H1 (cell line): ENCODE measurements at regions not wholly inside any gene's neighbourhood (a gene's known extent, or its start where the extent isn't known, plus 50 kb on each side); places are given as distances from the start of the nearest gene placed in this dataset.
A peak's percentile ranks its signal among the peaks of the same experiment; 100 is the strongest.

Experiments
- CTCF ChIA-PET: fragments of 300-600 bp; sonication (Branson Sonifier 250); formaldehyde crosslinking; loops from one replicate; lab custom pipeline; 2021; ENCODE audit not compliant: partially characterized antibody; lab: Charles Lee
- POLR2A ChIA-PET: fragments of 300-600 bp; sonication (Branson Sonifier 250); formaldehyde crosslinking; loops from one replicate; lab custom pipeline; 2021; ENCODE audit warnings: inconsistent platforms; ENCODE audit not compliant: partially characterized antibody; lab: Charles Lee
- DNase-seq, 2 experiments: peaks; one replicate each; pipeline versions ENCODE4 v3.0.0 to v3.0.0-alpha.2; 2010 to 2022; ENCODE audit warnings: low spot score in 2 of 2, low read depth in 1 of 2, mixed read lengths in 1 of 2
- FAIRE-seq: peaks from 2 replicates; lab custom pipeline; 2011; peaks lifted over from hg19 to GRCh38; lab: Jason Lieb, UNC
- H2AFZ ChIP-seq: 2 replicates; pipeline ENCODE4 v1.8.1; 2012; ENCODE audit warnings: low read length, inconsistent platforms
- H2AK5ac ChIP-seq: 2 replicates; pipeline ENCODE4 v1.6.1; 2013; ENCODE audit warnings: low read depth, low read length
- H2BK120ac ChIP-seq: replicated peaks from 2 replicates; pipeline ENCODE3; 2013; ENCODE audit warnings: low read depth, low read length, inconsistent platforms
- H2BK12ac ChIP-seq: 2 replicates; pipeline ENCODE4 v1.6.1; 2013; ENCODE audit warnings: low read depth, low read length
- H2BK15ac ChIP-seq: 2 replicates; pipeline ENCODE4 v1.6.1; 2013; ENCODE audit warnings: low read length
- H2BK20ac ChIP-seq: 2 replicates; pipeline ENCODE4 v1.6.1; 2013; ENCODE audit warnings: low read length
- H2BK5ac ChIP-seq: 2 replicates; pipeline ENCODE4 v1.6.1; 2013; ENCODE audit warnings: low read depth, low read length
- H3K14ac ChIP-seq: 2 replicates; pipeline ENCODE4 v1.6.1; 2013; ENCODE audit warnings: inconsistent platforms; ENCODE audit not compliant: insufficient read length
- H3K18ac ChIP-seq: 2 replicates; pipeline ENCODE4 v1.6.1; 2013; ENCODE audit warnings: low read length; ENCODE audit errors: extremely low read depth
- H3K23ac ChIP-seq: 2 replicates; pipeline ENCODE4 v1.6.1; 2013; ENCODE audit warnings: inconsistent platforms; ENCODE audit not compliant: insufficient read length
- H3K23me2 ChIP-seq: 2 replicates; pipeline ENCODE4 v1.6.1; 2013; ENCODE audit warnings: low read depth, low read length
- H3K27ac ChIP-seq: 2 replicates; pipeline ENCODE4 v1.6.1; 2011; ENCODE audit warnings: low read depth, low read length, inconsistent platforms
- H3K27me3 ChIP-seq, 4 experiments: replicated peaks in 1 of 4; 1 replicate in 1 of 4; 2 replicates in 3 of 4; pipeline versions ENCODE4 v1.6.1 to v1.8.1; 2011 to 2013; ENCODE audit warnings: low read length in 3 of 4, mild to moderate bottlenecking in 3 of 4, inconsistent platforms in 2 of 4, mixed read lengths in 2 of 4, moderate library complexity in 1 of 4; ENCODE audit not compliant: control insufficient read depth in 3 of 4, insufficient read depth in 3 of 4; ENCODE audit errors: extremely low read depth in 1 of 4
- H3K36me3 ChIP-seq, 4 experiments: 2 replicates each; pipeline versions ENCODE4 v1.6.1 to v1.8.1; 2011 to 2013; ENCODE audit warnings: mild to moderate bottlenecking in 4 of 4, low read length in 3 of 4, moderate library complexity in 2 of 4, control low read depth in 1 of 4, inconsistent platforms in 1 of 4; ENCODE audit not compliant: insufficient read depth in 4 of 4, control insufficient read depth in 2 of 4
- H3K4ac ChIP-seq: replicated peaks from 2 replicates; pipeline ENCODE3; 2013; ENCODE audit warnings: low read length, low read depth, mixed read lengths, inconsistent platforms; ENCODE audit not compliant: insufficient read length
- H3K4me1 ChIP-seq, 4 experiments: replicated peaks in 1 of 4; 1 replicate in 1 of 4; 2 replicates in 3 of 4; pipeline versions ENCODE4 v1.6.1 to v1.8.1; 2011 to 2013; ENCODE audit warnings: low read length in 3 of 4, inconsistent platforms in 2 of 4, mixed read lengths in 1 of 4; ENCODE audit not compliant: insufficient read depth in 4 of 4, control insufficient read depth in 3 of 4
- H3K4me2 ChIP-seq, 2 experiments: 2 replicates each; pipeline versions ENCODE4 v1.6.1 to v1.8.1; 2011 to 2013; ENCODE audit warnings: low read depth in 2 of 2, low read length in 2 of 2, control low read depth in 1 of 2, inconsistent platforms in 1 of 2, mild to moderate bottlenecking in 1 of 2; ENCODE audit not compliant: insufficient read depth in 1 of 2
- H3K4me3 ChIP-seq, 4 experiments: fragments of 200-600, 300-600 bp in 1 of 4; sonication (generic), shearing (Covaris generic), sonication (Bioruptor Twin) in 1 of 4; 2 replicates each; pipeline versions ENCODE4 v1.5.1 to v1.8.1; 2011 to 2016; ENCODE audit warnings: low read length in 4 of 4, low read depth in 3 of 4, control low read depth in 2 of 4, inconsistent platforms in 2 of 4, mild to moderate bottlenecking in 2 of 4, mixed read lengths in 1 of 4, moderate library complexity in 1 of 4; ENCODE audit not compliant: insufficient read depth in 2 of 4; ENCODE audit errors: extremely low read depth in 1 of 4
- H3K56ac ChIP-seq: replicated peaks from 2 replicates; pipeline ENCODE3; 2013; ENCODE audit warnings: low read depth, mild to moderate bottlenecking, mixed read lengths, low read length, inconsistent platforms; ENCODE audit not compliant: insufficient read length
- H3K79me1 ChIP-seq: 2 replicates; pipeline ENCODE4 v1.6.1; 2013; ENCODE audit warnings: low read depth, low read length, control low read depth
- H3K79me2 ChIP-seq, 2 experiments: 2 replicates each; pipeline versions ENCODE4 v1.6.1 to v1.8.1; 2012 to 2013; ENCODE audit warnings: low read length in 2 of 2, mild to moderate bottlenecking in 2 of 2, inconsistent platforms in 1 of 2; ENCODE audit not compliant: insufficient read depth in 2 of 2, control insufficient read depth in 1 of 2
- H3K9ac ChIP-seq, 4 experiments: replicated peaks in 1 of 4; 1 replicate in 1 of 4; 2 replicates in 3 of 4; pipeline versions ENCODE4 v1.6.1 to v1.8.1; 2011 to 2013; ENCODE audit warnings: low read depth in 3 of 4, low read length in 3 of 4, control low read depth in 2 of 4, mild to moderate bottlenecking in 2 of 4, moderate library complexity in 2 of 4, inconsistent platforms in 1 of 4; ENCODE audit errors: extremely low read depth in 1 of 4
- H3K9me3 ChIP-seq, 2 experiments: 2 replicates each; pipeline versions ENCODE4 v1.6.1 to v1.8.1; 2012 to 2013; ENCODE audit warnings: mild to moderate bottlenecking in 2 of 2, moderate library complexity in 2 of 2, control low read depth in 1 of 2, inconsistent platforms in 1 of 2, low read depth in 1 of 2, low read length in 1 of 2, mixed read lengths in 1 of 2; ENCODE audit not compliant: insufficient read depth in 2 of 2
- H4K20me1 ChIP-seq, 2 experiments: replicated peaks in 1 of 2; 2 replicates each; pipeline versions ENCODE3 to v1.8.1; 2011 to 2013; ENCODE audit warnings: inconsistent platforms in 2 of 2, low read length in 2 of 2, mild to moderate bottlenecking in 1 of 2; ENCODE audit not compliant: insufficient read depth in 2 of 2, control insufficient read depth in 1 of 2
- H4K5ac ChIP-seq: 2 replicates; pipeline ENCODE4 v1.6.1; 2013; ENCODE audit warnings: low read length, low read depth, mixed read lengths, inconsistent platforms; ENCODE audit not compliant: insufficient read length
- H4K8ac ChIP-seq: 2 replicates; pipeline ENCODE4 v1.8.0; 2013; ENCODE audit warnings: mild to moderate bottlenecking, moderate library complexity, low read length, inconsistent platforms; ENCODE audit not compliant: insufficient read depth; ENCODE audit errors: extremely low read depth
- H4K91ac ChIP-seq: replicated peaks from 2 replicates; pipeline ENCODE3; 2013; ENCODE audit warnings: low read length, mixed read lengths, inconsistent platforms; ENCODE audit not compliant: insufficient read length
- EGR1 ChIP-seq: IDR thresholded peaks from 2 replicates; pipeline ENCODE4 v1.6.1; 2011; ENCODE audit warnings: low read depth, low read length, borderline replicate concordance
- PHF8 ChIP-seq: fragments of 200-600 bp; sonication (generic); conservative IDR thresholded peaks from 2 replicates; pipeline ENCODE4 v1.7.1; 2012; ENCODE audit warnings: low read depth, mild to moderate bottlenecking, inconsistent platforms, low read length, moderate library complexity
- TAF7 ChIP-seq: optimal IDR thresholded peaks from 2 replicates; pipeline ENCODE3; 2011; ENCODE audit warnings: low read depth, mild to moderate bottlenecking, inconsistent platforms, low read length, moderate library complexity, borderline replicate concordance
- TCF12 ChIP-seq: IDR thresholded peaks from 2 replicates; pipeline ENCODE4 v1.6.1; 2011; ENCODE audit warnings: low read depth, mild to moderate bottlenecking, low read length
- TEAD4 ChIP-seq: IDR thresholded peaks from 2 replicates; pipeline ENCODE4 v1.6.1; 2012; ENCODE audit warnings: low read depth, low read length, inconsistent platforms, mixed read lengths
- WGBS, 2 experiments: shearing (Covaris generic) in 1 of 2; methylation state at CpG; one replicate each; pipeline versions ENCODE4 v1.1.6 to v1.1.7; 2013 to 2015; ENCODE audit warnings: low lambda C conversion rate in 2 of 2, mixed read lengths in 2 of 2, inconsistent platforms in 1 of 2, low coverage in 1 of 2, missing lambda C conversion rate in 1 of 2; ENCODE audit not compliant: insufficient replicate concordance in 2 of 2, insufficient coverage in 1 of 2, insufficient read length in 1 of 2; ENCODE audit errors: extremely low coverage in 1 of 2, missing lambda C conversion rate in 1 of 2; 5-methylcytosine and 5-hydroxymethylcytosine counted together
- TF ChIP-seq, protein P1 (sequence below), 3 experiments: IDR thresholded peaks; 1 replicate in 2 of 3; 2 replicates in 1 of 3; pipeline versions ENCODE4 v1.5.1 to v1.6.1; 2011; ENCODE audit warnings: low read length in 3 of 3, mild to moderate bottlenecking in 3 of 3, inconsistent platforms in 2 of 3, low read depth in 1 of 3, moderate library complexity in 1 of 3; ENCODE audit not compliant: insufficient read depth in 1 of 3; ENCODE audit errors: control extremely low read depth in 1 of 3

DNA sequence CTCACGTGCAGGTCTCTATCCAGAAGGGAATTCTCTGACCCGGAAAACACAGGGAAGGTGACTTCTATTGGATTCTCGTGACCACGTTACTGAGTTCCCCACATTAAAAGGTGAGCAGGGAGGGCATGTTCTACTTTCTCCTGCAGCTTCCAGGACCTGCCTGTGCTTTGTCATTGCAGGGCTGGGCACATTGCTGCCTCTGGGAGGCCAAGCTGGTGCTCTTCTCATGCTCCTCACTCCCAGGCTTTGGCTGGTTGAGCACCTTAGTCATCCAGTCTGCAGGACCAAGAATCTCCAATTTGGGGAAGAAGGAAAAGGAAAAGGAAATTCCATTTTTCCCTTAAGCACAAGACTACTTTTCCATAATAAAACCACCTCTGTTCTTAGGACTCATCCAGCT, 86.5 kb upstream of the TMEM72 start:
- Histone ChIP-seq H3K56ac (no peak overlapping the region), H4K5ac (no peak overlapping the region), H3K18ac (no peak overlapping the region; the same call in 1 of the 2 replicates), H3K9ac (no peak overlapping the region), H2BK20ac (no peak overlapping the region), H3K23me2 (no peaks in the 10 kb centered on the region), H3K4me2 (no peak overlapping the region), H3K4ac (no peak overlapping the region), H2BK120ac (no peak overlapping the region), H3K23ac (no peak overlapping the region), H4K20me1 (no peaks in the 10 kb centered on the region), H3K4me1 (peaks cover 0 to 5% (median 0%) of the 10 kb centered on the region in 4 experiments; a peak in 2 of 7 replicates), H2AFZ (peak overlapping the region; percentile 36; the same call in 1 of the 2 replicates), H3K27ac (no peak overlapping the region), H2BK12ac (no peak overlapping the region), H3K79me1 (no peaks in the 10 kb centered on the region), H2BK5ac (no peak overlapping the region), H3K9me3 (no peaks in the 10 kb centered on the region; a peak in 1 of 4 replicates), H2AK5ac (no peak overlapping the region), H4K91ac (no peak overlapping the region), H3K4me3 (no peak overlapping the region), H3K36me3 (no peaks in the 10 kb centered on the region), H2BK15ac (no peak overlapping the region), H3K79me2 (no peaks in the 10 kb centered on the region)
- CTCF ChIA-PET, result interaction anchor here (1.0 kb wide), 1 partner anchor 15 kb away, joined by 3 read pairs; no protein-coding TSS in a partner anchor
- FAIRE-seq, result no peak
- no peak for DNase-seq
- WGBS, 2 experiments, result 77% methylated on average over 4 of the region's 4 CpGs; no CpG with 5 or more reads in 1 of the 2 experiments
- no peak for TF ChIP-seq PHF8
- TF ChIP-seq, protein P1, sequence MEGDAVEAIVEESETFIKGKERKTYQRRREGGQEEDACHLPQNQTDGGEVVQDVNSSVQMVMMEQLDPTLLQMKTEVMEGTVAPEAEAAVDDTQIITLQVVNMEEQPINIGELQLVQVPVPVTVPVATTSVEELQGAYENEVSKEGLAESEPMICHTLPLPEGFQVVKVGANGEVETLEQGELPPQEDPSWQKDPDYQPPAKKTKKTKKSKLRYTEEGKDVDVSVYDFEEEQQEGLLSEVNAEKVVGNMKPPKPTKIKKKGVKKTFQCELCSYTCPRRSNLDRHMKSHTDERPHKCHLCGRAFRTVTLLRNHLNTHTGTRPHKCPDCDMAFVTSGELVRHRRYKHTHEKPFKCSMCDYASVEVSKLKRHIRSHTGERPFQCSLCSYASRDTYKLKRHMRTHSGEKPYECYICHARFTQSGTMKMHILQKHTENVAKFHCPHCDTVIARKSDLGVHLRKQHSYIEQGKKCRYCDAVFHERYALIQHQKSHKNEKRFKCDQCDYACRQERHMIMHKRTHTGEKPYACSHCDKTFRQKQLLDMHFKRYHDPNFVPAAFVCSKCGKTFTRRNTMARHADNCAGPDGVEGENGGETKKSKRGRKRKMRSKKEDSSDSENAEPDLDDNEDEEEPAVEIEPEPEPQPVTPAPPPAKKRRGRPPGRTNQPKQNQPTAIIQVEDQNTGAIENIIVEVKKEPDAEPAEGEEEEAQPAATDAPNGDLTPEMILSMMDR (IDR thresholded peaks at IDR 0.05; ENCODE audit: control extremely low read depth in 1 of 3, insufficient read depth in 1 of 3, low read depth in 1 of 3, low read length in 3 of 3), result peak in 2 of 3 experiments; percentile 2 to 27; a peak in 2 of 4 replicates
- TF ChIP-seq EGR1, result no peak
- TF ChIP-seq TEAD4, result peak; percentile 41; the same call in 1 of the 2 replicates
- TF ChIP-seq TCF12, result no peak
- no peak for TF ChIP-seq TAF7
- TF ChIP-seq, all 59 proteins: peak for 2
- H4K8ac ChIP-seq, result no peak overlapping the region
- H3K14ac ChIP-seq, result no peak overlapping the region
- POLR2A ChIA-PET, result no interaction called here
- H3K27me3 ChIP-seq, result no peaks in the 10 kb centered on the region; a peak in 2 of 7 replicates
